ENCODE measurements at regions not wholly inside any gene's neighbourhood (a gene's known extent, or its start where the extent isn't known, plus 50 kb on each side); places are given as distances from the start of the nearest gene placed in this dataset.
"Not testable (repeated sequence)": the region's sequence is repeated elsewhere in the genome, so short reads cannot be mapped to it uniquely, and the experiment has no call there.

GRCh38 chr3:23710555-23710954 is 95.2 kb upstream of the UBE2E1 start:
- DNase-seq = no peak

GRCh38 chr3:23711916-23712494 is 93.8 kb upstream of the UBE2E1 start:
- no peak for DNase-seq

GRCh38 chr3:23712656-23713559 is 92.8 kb upstream of the UBE2E1 start:
- no peak for DNase-seq

- DNase-seq = no peak
These were observed 92.1 kb upstream of the UBE2E1 start for GRCh38 chr3:23713641-23714040.

GRCh38 chr3:23720059-23720458 is 85.7 kb upstream of the UBE2E1 start:
- DNase-seq = no peak

GRCh38 chr3:23720885-23721284 is 84.9 kb upstream of the UBE2E1 start:
- no peak for DNase-seq

GRCh38 chr3:23723141-23723540 is 82.6 kb upstream of the UBE2E1 start:
- no peak for DNase-seq

GRCh38 chr3:23723930-23724329 is 81.8 kb upstream of the UBE2E1 start:
- DNase-seq = no peak

GRCh38 chr3:23726811-23727548 is 78.8 kb upstream of the UBE2E1 start:
- no peak for DNase-seq

GRCh38 chr3:23728601-23729117 is 77.1 kb upstream of the UBE2E1 start:
- DNase-seq = no peak

GRCh38 chr3:23729362-23729761 is 76.4 kb upstream of the UBE2E1 start:
- DNase-seq = not testable (repeated sequence)

GRCh38 chr3:23734481-23734880 is 71.3 kb upstream of the UBE2E1 start:
- DNase-seq = no peak

- DNase-seq = no peak
These were observed 70.7 kb upstream of the UBE2E1 start for GRCh38 chr3:23735062-23735461.

- no peak for DNase-seq
These were observed 70.0 kb upstream of the UBE2E1 start for GRCh38 chr3:23735535-23736326.

- no peak for DNase-seq
These were observed 66.8 kb upstream of the UBE2E1 start for GRCh38 chr3:23738944-23739343.

- DNase-seq = no peak
These were observed 66.2 kb upstream of the UBE2E1 start for GRCh38 chr3:23739536-23739935.

- no peak for DNase-seq
These were observed 65.2 kb upstream of the UBE2E1 start for GRCh38 chr3:23740517-23740965.

GRCh38 chr3:23741036-23741706 is 64.6 kb upstream of the UBE2E1 start:
- DNase-seq = no peak

- DNase-seq = no peak
These were observed 62.5 kb upstream of the UBE2E1 start for GRCh38 chr3:23743141-23743784.

- no peak for DNase-seq
These were observed 59.3 kb upstream of the UBE2E1 start for GRCh38 chr3:23746441-23746840.

GRCh38 chr3:23747841-23748240 is 57.9 kb upstream of the UBE2E1 start:
- DNase-seq = no peak

Data from AML-193 (cell line).